Femur (tissue), 1 donor: ENCODE measurements at regions not wholly inside any gene's neighbourhood (a gene's known extent, or its start where the extent isn't known, plus 50 kb on each side); places are given as distances from the start of the nearest gene placed in this dataset.
"Not testable (repeated sequence)": the region's sequence is repeated elsewhere in the genome, so short reads cannot be mapped to it uniquely, and the experiment has no call there.

Source experiments
- DNase-seq: peaks from one replicate; pipeline ENCODE4 v3.0.0-alpha.2; 2017

DNA sequence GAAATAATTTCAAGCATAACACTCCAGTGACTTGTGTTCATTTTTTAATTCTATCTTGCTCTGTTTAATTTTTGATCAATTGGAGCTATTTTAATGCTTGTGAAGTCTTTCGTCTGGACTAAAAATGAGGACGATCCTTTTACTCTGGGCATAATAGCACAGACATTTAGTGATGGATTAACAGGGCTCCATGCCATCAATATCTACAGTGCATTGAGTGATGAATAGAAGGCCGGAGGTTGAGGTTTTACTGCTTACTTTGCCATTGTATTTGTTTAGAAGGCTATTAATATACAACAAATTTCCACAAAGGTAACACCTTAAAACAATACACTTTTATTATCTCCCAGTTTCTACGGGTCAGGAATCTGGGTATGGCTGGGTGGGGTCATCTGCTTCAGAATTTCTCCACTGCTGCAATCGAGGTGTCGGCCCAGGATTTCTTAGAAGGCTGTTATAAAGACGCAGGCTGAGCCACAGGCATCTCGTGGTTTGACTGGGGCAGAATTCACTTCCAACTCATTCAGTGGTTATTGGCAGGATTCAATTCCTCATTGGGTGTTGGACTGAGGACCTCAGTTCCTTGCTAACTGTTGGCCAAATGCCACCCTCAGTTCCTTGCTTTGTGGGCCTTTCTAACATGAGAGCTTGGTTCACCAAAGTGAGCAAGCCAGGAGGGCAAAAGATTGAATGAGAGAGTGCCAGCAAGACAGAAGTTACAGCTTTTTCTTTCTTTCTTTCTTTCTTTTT is 265.4 kb upstream of the VLDLR start:
- DNase-seq: no peak

- DNase-seq: no peak
These were observed 261.6 kb upstream of the VLDLR start for GRCh38 chr9:2359891-2360471.

GRCh38 chr9:2362150-2362549 is 259.4 kb upstream of the VLDLR start:
- no peak for DNase-seq

- no peak for DNase-seq
These were observed 258.3 kb upstream of the VLDLR start for GRCh38 chr9:2363138-2363745.

DNA sequence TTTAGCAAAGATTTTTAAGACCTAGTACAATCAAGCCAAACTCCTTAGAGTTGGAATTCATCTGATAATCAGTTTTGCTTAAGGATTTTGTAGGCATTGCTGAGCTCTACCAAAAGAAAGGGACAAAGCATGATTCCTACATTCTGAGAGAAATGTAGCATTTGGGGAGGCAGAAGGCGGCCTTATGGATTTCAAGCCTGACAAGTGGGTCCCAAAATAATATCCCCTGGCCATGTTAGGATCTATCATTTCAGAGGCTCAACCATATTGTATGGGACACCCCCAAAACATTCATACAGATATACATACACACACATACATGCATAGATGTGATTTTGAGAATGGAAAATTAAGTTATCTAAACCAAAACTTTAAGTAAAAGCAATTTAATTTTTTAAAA is 257.8 kb upstream of the VLDLR start:
- DNase-seq: no peak

GRCh38 chr9:2367970-2368369 is 253.6 kb upstream of the VLDLR start:
- no peak for DNase-seq

DNA sequence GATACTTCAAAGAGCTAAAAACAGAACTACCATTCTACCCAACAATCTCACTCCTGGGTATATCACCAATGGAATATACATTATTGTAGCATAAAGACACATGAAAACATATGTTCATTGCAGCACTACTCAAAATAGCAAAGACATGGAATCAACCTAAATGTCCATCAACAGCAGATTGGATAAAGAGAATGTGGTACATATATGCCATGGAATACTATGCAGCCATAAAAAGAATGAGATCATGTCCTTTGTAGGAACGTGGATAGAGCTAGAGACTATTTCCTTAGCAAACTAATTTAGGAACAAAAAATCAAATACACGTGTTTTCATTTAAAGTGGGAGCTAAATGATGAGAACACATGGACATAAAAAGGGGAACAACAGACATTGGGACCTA is 247.9 kb upstream of the VLDLR start:
- no peak for DNase-seq

DNA sequence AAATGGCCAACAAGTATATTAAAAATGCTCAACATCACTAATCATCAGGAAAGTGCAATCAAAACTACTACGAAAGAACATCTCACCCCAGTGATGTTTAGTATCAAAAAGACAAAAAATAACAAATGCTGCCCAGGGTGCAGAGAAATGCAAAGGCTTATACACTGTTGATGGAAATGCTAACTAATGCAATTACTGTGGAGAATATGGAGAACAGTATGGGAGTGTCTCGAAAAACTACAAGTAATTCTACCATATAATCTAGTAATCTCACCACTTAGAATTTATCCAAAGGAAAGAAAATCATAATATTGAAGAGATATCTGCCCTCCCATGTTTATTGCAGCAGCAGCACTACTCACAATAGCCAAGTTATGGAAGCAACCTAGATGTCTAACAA is 246.5 kb upstream of the VLDLR start:
- DNase-seq: no peak

DNA sequence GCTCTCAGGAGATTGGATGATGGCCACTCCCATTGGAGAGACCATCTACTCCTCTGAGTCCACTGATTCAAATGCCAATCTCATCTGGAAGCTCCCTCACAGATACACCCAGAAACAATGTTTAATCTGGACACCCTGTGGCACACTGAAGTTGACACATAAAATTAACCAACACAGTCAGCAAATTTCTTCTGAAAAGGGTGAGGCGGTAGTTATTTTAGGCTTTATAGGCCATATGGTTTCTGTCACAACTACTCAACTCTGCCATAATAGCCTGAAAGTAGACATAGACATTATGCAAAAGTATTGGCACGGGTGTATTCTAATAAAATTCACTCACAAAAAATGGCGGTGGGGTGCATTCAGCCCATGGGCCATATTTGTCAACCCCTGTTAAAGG is 244.5 kb upstream of the VLDLR start:
- DNase-seq: no peak

DNA sequence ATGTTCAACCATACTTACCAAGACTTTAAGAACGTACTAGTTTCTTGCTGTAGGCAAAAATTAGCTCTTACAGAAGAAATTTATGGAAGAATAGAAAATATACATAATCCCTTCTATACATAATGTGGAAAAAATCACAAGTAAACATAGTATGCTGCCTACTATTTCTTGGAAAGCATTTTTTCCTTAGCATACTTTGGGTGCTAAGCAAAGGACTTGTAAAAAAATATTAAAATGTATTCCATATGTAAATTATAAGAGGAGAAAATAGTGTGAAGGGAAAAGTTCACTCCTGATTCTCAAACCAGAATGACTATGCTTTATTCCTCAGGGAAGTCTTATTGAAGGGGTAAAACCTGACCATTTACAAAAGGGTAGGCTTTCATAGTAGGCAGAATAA is 243.8 kb upstream of the VLDLR start:
- DNase-seq: no peak

- DNase-seq: no peak
These were observed 243.3 kb upstream of the VLDLR start for GRCh38 chr9:2378266-2378665.

- no peak for DNase-seq
These were observed 242.8 kb upstream of the VLDLR start for GRCh38 chr9:2378816-2379215.

- DNase-seq: no peak
These were observed 236.8 kb upstream of the VLDLR start for GRCh38 chr9:2384741-2385140.

DNA sequence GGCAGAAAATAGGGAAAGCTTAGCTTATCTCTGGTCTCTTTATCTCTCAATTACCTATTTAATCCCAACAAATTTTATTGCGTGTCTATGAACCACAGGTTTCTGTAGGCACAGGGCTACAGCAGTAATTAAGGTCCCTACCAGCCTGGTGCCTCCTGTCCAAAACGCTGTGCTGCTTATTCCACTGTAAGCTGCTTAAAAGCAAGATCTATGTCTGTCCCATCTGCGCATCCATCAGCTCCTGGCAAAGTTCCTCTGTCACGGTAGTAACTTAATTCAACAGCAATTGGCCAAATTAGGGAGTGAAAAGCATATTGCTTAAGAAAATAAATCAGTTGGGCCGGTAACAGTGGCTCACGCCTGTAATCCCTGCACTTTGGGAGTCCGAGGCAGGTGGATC is 235.8 kb upstream of the VLDLR start:
- DNase-seq: no peak

DNA sequence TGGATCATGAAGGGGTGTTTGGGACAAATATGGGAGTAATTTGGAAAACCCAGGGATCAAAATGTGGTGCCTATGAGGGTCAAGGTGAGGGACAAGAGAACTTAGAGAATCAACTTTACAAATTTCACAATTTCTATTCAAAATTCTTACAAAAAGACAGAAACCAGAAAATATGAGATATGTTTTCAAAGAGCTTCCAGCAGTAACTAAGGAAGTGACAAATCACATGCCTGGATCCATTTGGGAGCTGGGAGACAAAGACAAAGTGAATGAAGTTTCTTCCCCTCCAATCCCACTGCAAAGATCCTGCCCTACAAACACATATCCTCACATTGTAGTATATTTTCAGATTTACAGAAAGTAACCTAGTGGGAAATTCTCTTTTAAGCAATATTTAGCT is 235.0 kb upstream of the VLDLR start:
- DNase-seq: no peak

DNA sequence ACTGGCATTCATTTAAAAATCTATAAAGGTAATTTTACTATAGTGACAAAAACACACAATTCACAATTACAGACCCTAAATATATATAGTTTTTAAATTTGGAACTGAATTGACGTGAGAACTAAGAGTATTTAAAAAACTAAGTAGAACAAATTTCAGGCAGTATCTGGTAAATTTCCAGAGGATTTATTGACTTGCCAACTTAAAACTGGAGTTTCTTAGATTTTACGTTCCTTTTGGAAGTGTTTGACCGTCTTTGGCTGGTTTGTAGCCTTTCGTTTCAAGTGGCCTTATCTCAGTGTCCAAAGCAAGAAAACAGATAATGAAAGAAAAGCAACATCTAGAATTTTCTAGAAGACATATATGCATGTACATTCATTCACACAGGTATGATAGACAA is 234.4 kb upstream of the VLDLR start:
- no peak for DNase-seq

GRCh38 chr9:2389404-2389803 is 232.2 kb upstream of the VLDLR start:
- no peak for DNase-seq

DNA sequence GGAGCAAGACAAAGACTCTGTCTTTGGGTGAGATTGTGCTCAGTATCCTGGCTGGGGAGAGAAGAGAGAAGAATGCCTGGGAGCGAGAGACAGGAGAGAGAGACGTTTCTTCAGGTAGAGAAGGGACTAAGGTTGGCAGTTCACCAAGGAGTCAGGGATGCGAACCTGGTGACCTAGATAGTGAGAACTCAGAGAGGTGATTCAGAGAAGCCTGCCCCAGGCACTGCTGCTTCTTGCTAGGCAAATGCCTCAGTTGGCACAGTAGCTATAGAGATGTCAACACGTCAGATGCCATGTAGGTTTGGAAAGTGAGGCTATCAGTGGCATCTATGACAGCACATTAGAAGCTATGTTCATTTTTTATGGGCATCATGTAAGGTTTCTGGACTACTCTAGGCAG is 231.6 kb upstream of the VLDLR start:
- no peak for DNase-seq

DNA sequence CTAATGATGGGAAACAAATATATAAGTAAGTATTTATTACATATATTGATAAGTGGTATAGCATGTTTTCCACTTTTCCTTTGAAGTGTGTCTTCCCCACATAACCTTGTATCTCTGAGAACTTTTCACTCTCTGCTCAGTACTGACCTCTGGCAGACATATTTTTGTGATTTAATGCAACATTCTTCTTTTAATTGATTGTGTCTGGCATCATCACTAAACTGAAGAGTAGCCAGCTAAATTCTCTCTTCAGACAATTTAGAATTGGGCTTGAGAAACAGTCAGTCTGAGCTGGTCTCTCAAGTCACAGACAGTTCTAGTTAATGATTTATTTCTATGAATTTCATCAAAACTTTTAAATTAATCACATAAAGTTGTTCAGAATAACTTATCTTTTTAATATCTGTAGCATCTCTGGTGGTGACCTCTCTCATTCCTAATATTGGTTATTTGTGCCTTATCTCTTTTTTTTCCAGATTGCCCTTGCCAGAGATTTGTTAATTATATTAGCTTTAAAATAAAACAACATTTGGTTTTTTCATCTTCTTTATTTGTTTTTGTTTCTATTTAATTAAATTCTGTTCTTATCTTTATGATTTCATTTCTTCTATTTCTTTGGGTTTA is 230.0 kb upstream of the VLDLR start:
- DNase-seq: not testable (repeated sequence)

GRCh38 chr9:2394087-2394741 is 227.4 kb upstream of the VLDLR start:
- not testable (repeated sequence) for DNase-seq

DNA sequence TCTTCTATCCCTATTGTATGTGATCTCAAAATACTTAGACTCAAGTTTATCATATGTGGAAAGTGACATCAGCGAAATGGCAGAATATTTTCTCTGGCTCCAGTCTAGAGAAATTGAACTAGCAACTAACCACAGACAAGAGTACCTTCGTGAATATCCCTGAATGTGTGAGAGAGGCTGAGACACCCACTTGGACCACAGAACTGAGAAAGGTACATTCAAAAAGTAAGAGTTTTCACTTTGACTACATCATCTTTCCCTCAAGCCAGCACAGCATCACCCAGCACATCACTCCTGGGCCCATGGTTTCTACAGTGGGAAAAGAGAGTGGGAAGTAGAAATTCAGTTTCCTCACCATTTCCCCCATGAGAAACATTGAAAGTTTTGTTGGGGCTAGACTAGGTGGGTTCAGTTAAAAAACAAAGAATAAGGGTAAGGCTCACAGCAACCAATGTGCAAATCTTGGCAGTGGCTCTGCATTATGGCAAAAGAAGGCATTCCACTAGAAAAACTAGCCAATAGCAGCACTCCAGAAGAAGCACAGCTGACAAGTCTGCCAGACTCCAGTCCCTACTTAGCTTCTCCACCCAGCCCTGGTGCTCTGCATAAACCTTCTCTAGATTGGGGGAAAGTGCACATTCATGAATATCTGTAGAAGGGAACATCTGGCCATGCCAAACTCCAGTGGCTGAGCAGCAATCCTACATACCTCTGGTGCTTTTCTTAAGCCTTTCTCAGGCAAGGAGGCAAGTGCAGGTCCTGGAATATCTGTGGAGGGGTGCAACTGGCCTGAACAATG is 225.6 kb upstream of the VLDLR start:
- no peak for DNase-seq

GRCh38 chr9:2396622-2397285 is 224.8 kb upstream of the VLDLR start:
- DNase-seq: no peak
